Endothelial cell of umbilical vein (primary cell): ENCODE measurements at regions not wholly inside any gene's neighbourhood (a gene's known extent, or its start where the extent isn't known, plus 50 kb on each side); places are given as distances from the start of the nearest gene placed in this dataset.

Experiments used
- BruUV-seq: library from RNA; stranded (reverse); fragments of 400-500 nt; replicated peaks from 2 replicates; lab custom pipeline; 2021; lab: Mats Ljungman, UMichigan
- CTCF ChIA-PET: fragments of 300-600, 350-600 bp; sonication (Branson Sonifier 250); formaldehyde crosslinking; loops from one replicate; lab custom pipeline; 2021; ENCODE audit warnings: antibody characterized with exemption, inconsistent platforms; lab: Charles Lee
- POLR2A ChIA-PET: fragments of 300-600, 350-600 bp; sonication (Branson Sonifier 250); formaldehyde crosslinking; loops from one replicate; lab custom pipeline; 2021; ENCODE audit warnings: antibody characterized with exemption, inconsistent platforms; lab: Charles Lee
- DNase-seq: peaks from one replicate; pipeline ENCODE4 v3.0.0-alpha.2; 2011; ENCODE audit warnings: low read depth, low spot score
- FAIRE-seq: peaks from 2 replicates; lab custom pipeline; 2011; peaks lifted over from hg19 to GRCh38; lab: Jason Lieb, UNC
- H2AFZ ChIP-seq: 2 replicates; pipeline ENCODE4 v1.6.0; 2012; ENCODE audit warnings: low read depth, low read length, control low read depth, inconsistent platforms
- H3K27ac ChIP-seq: 2 replicates; pipeline ENCODE4 v1.5.1; 2011; ENCODE audit warnings: low read depth, mild to moderate bottlenecking, control low read depth, low read length, moderate library complexity; ENCODE audit not compliant: insufficient read depth
- H3K27me3 ChIP-seq, 2 experiments: 2 replicates each; pipeline versions ENCODE4 v1.6.0 to v1.6.1; 2011; ENCODE audit warnings: low read length in 2 of 2, mixed read lengths in 1 of 2; ENCODE audit not compliant: control insufficient read depth in 2 of 2, insufficient read depth in 2 of 2
- H3K36me3 ChIP-seq, 2 experiments: 2 replicates in 1 of 2; 3 replicates in 1 of 2; pipeline ENCODE4 v1.5.1; 2011; ENCODE audit warnings: low read length in 2 of 2, mild to moderate bottlenecking in 1 of 2, moderate library complexity in 1 of 2; ENCODE audit not compliant: control insufficient read depth in 2 of 2, insufficient read depth in 2 of 2; ENCODE audit errors: extremely low read depth in 1 of 2
- H3K4me1 ChIP-seq: 3 replicates; pipeline ENCODE4 v1.5.1; 2011; ENCODE audit warnings: mild to moderate bottlenecking, low read length; ENCODE audit not compliant: control insufficient read depth, insufficient read depth; ENCODE audit errors: extremely low read depth
- H3K4me2 ChIP-seq: 2 replicates; pipeline ENCODE4 v1.6.1; 2011; ENCODE audit warnings: low read length, control low read depth, mixed read lengths; ENCODE audit not compliant: insufficient read depth
- H3K4me3 ChIP-seq, 3 experiments: fragments of 200-600 bp in 1 of 3; sonication (generic), shearing (Covaris generic) in 1 of 3; replicated peaks in 1 of 3; 2 replicates each; pipeline ENCODE4 v1.5.1; 2011 to 2016; ENCODE audit warnings: control low read depth in 3 of 3, low read length in 3 of 3, mild to moderate bottlenecking in 2 of 3, inconsistent platforms in 1 of 3, low read depth in 1 of 3, moderate library complexity in 1 of 3; ENCODE audit not compliant: insufficient read depth in 1 of 3
- H3K79me2 ChIP-seq: 2 replicates; pipeline ENCODE4 v1.6.0; 2012; ENCODE audit warnings: low read length, inconsistent platforms; ENCODE audit not compliant: control insufficient read depth, insufficient read depth
- H3K9ac ChIP-seq: replicated peaks from 2 replicates; pipeline ENCODE3; 2011; ENCODE audit warnings: low read length, control low read depth; ENCODE audit not compliant: insufficient read depth; ENCODE audit errors: extremely low read depth
- H3K9me1 ChIP-seq: replicated peaks from 3 replicates; pipeline ENCODE4 v1.6.0; 2011; ENCODE audit warnings: mild to moderate bottlenecking, low read length; ENCODE audit not compliant: control insufficient read depth, insufficient read depth; ENCODE audit errors: extremely low read depth
- H3K9me3 ChIP-seq: replicated peaks from 2 replicates; pipeline ENCODE4 v1.5.1; 2012; ENCODE audit warnings: low read length, inconsistent platforms; ENCODE audit not compliant: control insufficient read depth, insufficient read depth
- H4K20me1 ChIP-seq: replicated peaks from 2 replicates; pipeline ENCODE3; 2011; ENCODE audit warnings: mild to moderate bottlenecking, low read length; ENCODE audit not compliant: control insufficient read depth, insufficient read depth; ENCODE audit errors: extremely low read depth
- CTCF ChIP-seq, 2 donors: IDR thresholded peaks; 1 replicate in 1 of 2; 2 replicates in 1 of 2; pipeline ENCODE4 v1.5.1; 2011; ENCODE audit warnings: low read length in 2 of 2, mild to moderate bottlenecking in 2 of 2, moderate library complexity in 2 of 2, control low read depth in 1 of 2, inconsistent platforms in 1 of 2, low read depth in 1 of 2; ENCODE audit not compliant: insufficient read depth in 1 of 2; ENCODE audit errors: extremely low read depth in 1 of 2
- EZH2 ChIP-seq: IDR thresholded peaks from 2 replicates; pipeline ENCODE4 v1.6.1; 2012; ENCODE audit warnings: borderline replicate concordance, low read depth, mild to moderate bottlenecking, moderate library complexity, low read length, inconsistent platforms; ENCODE audit not compliant: severe bottlenecking
- FOS ChIP-seq: IDR thresholded peaks from 2 replicates; pipeline ENCODE4 v1.6.1; 2011; ENCODE audit warnings: mild to moderate bottlenecking, low read length, moderate library complexity, borderline replicate concordance; ENCODE audit not compliant: insufficient read depth
- GATA2 ChIP-seq: IDR thresholded peaks from 2 replicates; pipeline ENCODE4 v1.7.0; 2011; ENCODE audit warnings: low read depth, mild to moderate bottlenecking, moderate library complexity, mixed read lengths, low read length; ENCODE audit not compliant: insufficient read length, insufficient read depth
- JUN ChIP-seq: IDR thresholded peaks from 2 replicates; pipeline ENCODE4 v1.6.1; 2011; ENCODE audit warnings: borderline replicate concordance, low read depth; ENCODE audit not compliant: insufficient read length, insufficient read depth
- MYC ChIP-seq: IDR thresholded peaks from one replicate; pipeline ENCODE4 v1.6.1; 2011; ENCODE audit warnings: mild to moderate bottlenecking, low read depth, low read length
- POLR2A ChIP-seq: IDR thresholded peaks from 2 replicates; pipeline ENCODE4 v1.6.1; 2012; ENCODE audit warnings: low read depth, mild to moderate bottlenecking, control low read depth, low read length
- POLR2AphosphoS5 ChIP-seq: IDR thresholded peaks from 2 replicates; pipeline ENCODE4 v1.6.1; 2012; ENCODE audit warnings: low read depth, mild to moderate bottlenecking, control low read depth, low read length, moderate library complexity; ENCODE audit not compliant: insufficient read depth
- dilution Hi-C: fragments of 300-500 bp; cut with MboI; formaldehyde crosslinking; loops from one replicate; pipeline ENCODE4 v1.15.0; 2019; ENCODE audit warnings: low sequenced_read_pairs; ENCODE audit not compliant: extremely low pct_ligation_motif_present
- intact Hi-C: fragments of 100-400 bp; cut with micrococcal nuclease; formaldehyde crosslinking; loops from one replicate; pipeline ENCODE4 v1.10.0; 2022
- TF ChIP-seq, protein P1 (sequence below): IDR thresholded peaks from 2 replicates; pipeline ENCODE4 v1.6.1; 2011; ENCODE audit not compliant: insufficient read depth, insufficient read length

GRCh38 chr5:152551061-152551460 lies 146.0 kb upstream of the NMUR2 start:
- BruUV-seq: no TSS peak
- FAIRE-seq (no peak), DNase-seq (no peak)
- Histone ChIP-seq H4K20me1 (no peaks in the 10 kb centered on the region), H3K79me2 (no peaks in the 10 kb centered on the region), H3K4me3 (no peak overlapping the region), H3K9me1 (no peaks in the 10 kb centered on the region), H3K9me3 (no peaks in the 10 kb centered on the region), H3K27ac (no peak overlapping the region), H3K27me3 (no peaks in the 10 kb centered on the region), H2AFZ (no peak overlapping the region), H3K4me2 (no peak overlapping the region), H3K9ac (no peak overlapping the region), H3K36me3 (no peaks in the 10 kb centered on the region), H3K4me1 (no peaks in the 10 kb centered on the region)
- CTCF ChIA-PET: no interaction called here
- TF ChIP-seq EZH2 (no peak), GATA2 (no peak), JUN (no peak), CTCF (IDR thresholded peaks at IDR 0.05; ENCODE audit: extremely low read depth in 1 of 2, insufficient read depth in 1 of 2, low read depth in 1 of 2, low read length in 2 of 2) (no peak), FOS (no peak), POLR2AphosphoS5 (no peak), POLR2A (no peak), MYC (no peak)
- TF ChIP-seq, protein P1, sequence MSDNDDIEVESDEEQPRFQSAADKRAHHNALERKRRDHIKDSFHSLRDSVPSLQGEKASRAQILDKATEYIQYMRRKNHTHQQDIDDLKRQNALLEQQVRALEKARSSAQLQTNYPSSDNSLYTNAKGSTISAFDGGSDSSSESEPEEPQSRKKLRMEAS: no peak
- dilution Hi-C loops: no loop called here
- POLR2A ChIA-PET: no interaction called here
- intact Hi-C loops: no loop called here
